H9 (cell line): ENCODE measurements at regions not wholly inside any gene's neighbourhood (a gene's known extent, or its start where the extent isn't known, plus 50 kb on each side); places are given as distances from the start of the nearest gene placed in this dataset.

Experiments used
- DNase-seq: peaks from one replicate; pipeline ENCODE4 v3.0.0-alpha.2; 2017
- H2AFZ ChIP-seq: one replicate; pipeline ENCODE4 v1.6.1; 2013; ENCODE audit warnings: mild to moderate bottlenecking, low read length, control low read depth, moderate library complexity
- H2AK5ac ChIP-seq: 2 replicates; pipeline ENCODE4 v1.6.1; 2013; ENCODE audit warnings: low read length, control low read depth, mixed read lengths; ENCODE audit not compliant: insufficient read length
- H2BK120ac ChIP-seq: one replicate; pipeline ENCODE4 v1.6.1; 2013; ENCODE audit warnings: low read depth, mild to moderate bottlenecking, low read length, control low read depth, inconsistent platforms; ENCODE audit not compliant: poor library complexity, severe bottlenecking
- H2BK12ac ChIP-seq: 2 replicates; pipeline ENCODE4 v1.6.1; 2013; ENCODE audit warnings: low read length, control low read depth, mixed read lengths, low read depth; ENCODE audit not compliant: insufficient read length
- H2BK15ac ChIP-seq: 2 replicates; pipeline ENCODE4 v1.6.1; 2013; ENCODE audit warnings: low read depth, low read length, control low read depth
- H2BK20ac ChIP-seq: one replicate; pipeline ENCODE4 v1.6.1; 2013; ENCODE audit warnings: low read depth, mild to moderate bottlenecking, low read length, control low read depth, inconsistent platforms; ENCODE audit not compliant: poor library complexity, severe bottlenecking
- H2BK5ac ChIP-seq: 2 replicates; pipeline ENCODE4 v1.6.1; 2013; ENCODE audit warnings: low read length, control low read depth, mixed read lengths; ENCODE audit not compliant: insufficient read length
- H3K14ac ChIP-seq: 2 replicates; pipeline ENCODE4 v1.6.1; 2013; ENCODE audit warnings: low read length, control low read depth; ENCODE audit not compliant: insufficient read depth
- H3K18ac ChIP-seq: 2 replicates; pipeline ENCODE4 v1.6.1; 2013; ENCODE audit warnings: low read depth, mild to moderate bottlenecking, mixed read lengths, low read length, control low read depth; ENCODE audit not compliant: insufficient read length
- H3K23ac ChIP-seq: 2 replicates; pipeline ENCODE4 v1.6.1; 2013; ENCODE audit warnings: low read length, control low read depth, mixed read lengths, low read depth; ENCODE audit not compliant: insufficient read length
- H3K23me2 ChIP-seq: 2 replicates; pipeline ENCODE4 v1.6.1; 2013; ENCODE audit warnings: low read depth, mild to moderate bottlenecking, mixed read lengths, low read length, control low read depth; ENCODE audit not compliant: insufficient read length, poor library complexity, severe bottlenecking
- H3K27ac ChIP-seq: 2 replicates; pipeline ENCODE4 v1.5.1; 2013; ENCODE audit warnings: low read length, control low read depth, mixed read lengths, low read depth; ENCODE audit not compliant: insufficient read length
- H3K27me3 ChIP-seq: 2 replicates; pipeline ENCODE4 v1.6.1; 2013; ENCODE audit warnings: low read length, control low read depth, inconsistent platforms; ENCODE audit not compliant: insufficient read depth
- H3K4ac ChIP-seq: 2 replicates; pipeline ENCODE4 v1.6.1; 2013; ENCODE audit warnings: low read depth, mild to moderate bottlenecking, control low read depth, inconsistent platforms, low read length, moderate library complexity
- H3K4me1 ChIP-seq: 2 replicates; pipeline ENCODE4 v1.6.1; 2013; ENCODE audit warnings: low read length, control low read depth, inconsistent platforms; ENCODE audit not compliant: insufficient read depth
- H3K4me2 ChIP-seq: 2 replicates; pipeline ENCODE4 v1.6.1; 2013; ENCODE audit warnings: low read length, control low read depth, mixed read lengths; ENCODE audit not compliant: insufficient read length, insufficient read depth
- H3K56ac ChIP-seq: 2 replicates; pipeline ENCODE4 v1.6.1; 2013; ENCODE audit warnings: low read depth, mild to moderate bottlenecking, mixed read lengths, low read length, control low read depth; ENCODE audit not compliant: insufficient read length
- H3K79me1 ChIP-seq: 2 replicates; pipeline ENCODE4 v1.6.1; 2013; ENCODE audit warnings: low read depth, mild to moderate bottlenecking, moderate library complexity, low read length, control low read depth, inconsistent platforms; ENCODE audit not compliant: insufficient read depth, poor library complexity, severe bottlenecking
- H3K79me2 ChIP-seq: 2 replicates; pipeline ENCODE4 v1.6.1; 2013; ENCODE audit warnings: low read length, control low read depth, inconsistent platforms; ENCODE audit not compliant: insufficient read depth
- H3K9ac ChIP-seq: 2 replicates; pipeline ENCODE4 v1.6.1; 2013; ENCODE audit warnings: low read length, control low read depth, mixed read lengths; ENCODE audit not compliant: insufficient read length; ENCODE audit errors: extremely low read depth
- H3K9me3 ChIP-seq: one replicate; pipeline ENCODE4 v1.6.1; 2013; ENCODE audit warnings: low read depth, low read length, inconsistent platforms; ENCODE audit not compliant: control insufficient read depth
- H3T11ph ChIP-seq: one replicate; pipeline ENCODE4 v1.6.1; 2013; ENCODE audit warnings: mild to moderate bottlenecking, low read length, control low read depth, inconsistent platforms
- H4K20me1 ChIP-seq: one replicate; pipeline ENCODE4 v1.6.1; 2013; ENCODE audit not compliant: control insufficient read depth, insufficient read length, insufficient read depth
- H4K5ac ChIP-seq: 2 replicates; pipeline ENCODE4 v1.6.1; 2013; ENCODE audit warnings: low read depth, mild to moderate bottlenecking, mixed read lengths, low read length, control low read depth; ENCODE audit not compliant: insufficient read length
- H4K8ac ChIP-seq: replicated peaks from 2 replicates; pipeline ENCODE4 v1.6.1; 2013; ENCODE audit warnings: low read length, control low read depth, mixed read lengths, low read depth; ENCODE audit not compliant: insufficient read length
- H4K91ac ChIP-seq: 2 replicates; pipeline ENCODE4 v1.6.1; 2013; ENCODE audit warnings: low read depth, mild to moderate bottlenecking, moderate library complexity, mixed read lengths, low read length, control low read depth; ENCODE audit not compliant: insufficient read length
- H3K27ac Mint-ChIP-seq, 3 experiments: 2 replicates in 2 of 3; 3 replicates in 1 of 3; pipeline ENCODE4 v1.8.0; 2020 to 2021; ENCODE audit warnings: mixed read lengths in 3 of 3, mild to moderate bottlenecking in 1 of 3, moderate library complexity in 1 of 3
- H3K27me3 Mint-ChIP-seq: 2 replicates; pipeline ENCODE4 v1.8.0; 2021; ENCODE audit warnings: low read depth, mild to moderate bottlenecking, moderate library complexity, mixed read lengths
- H3K36me3 Mint-ChIP-seq, 3 experiments: 2 replicates in 2 of 3; 3 replicates in 1 of 3; pipeline ENCODE4 v1.8.0; 2020 to 2021; ENCODE audit warnings: low read depth in 3 of 3, mixed read lengths in 3 of 3; ENCODE audit not compliant: insufficient read depth in 1 of 3
- H3K4me1 Mint-ChIP-seq, 2 experiments: 2 replicates each; pipeline ENCODE4 v1.8.0; 2020; ENCODE audit warnings: mixed read lengths in 2 of 2
- H3K4me3 Mint-ChIP-seq, 2 experiments: 2 replicates in 1 of 2; 3 replicates in 1 of 2; pipeline ENCODE4 v1.8.0; 2020 to 2021; ENCODE audit warnings: mild to moderate bottlenecking in 2 of 2, mixed read lengths in 2 of 2, moderate library complexity in 1 of 2
- H3K9me3 Mint-ChIP-seq, 2 experiments: 2 replicates in 1 of 2; 3 replicates in 1 of 2; pipeline ENCODE4 v1.8.0; 2020; ENCODE audit warnings: mild to moderate bottlenecking in 2 of 2, mixed read lengths in 2 of 2, moderate library complexity in 1 of 2
- WGBS: extraction: QIAGEN DNeasy Blood & Tissue Kit; methylation state at CpG from one replicate; pipeline ENCODE4 v1.1.7; 2013; ENCODE audit warnings: missing lambda C conversion rate, low lambda C conversion rate, mixed read lengths; ENCODE audit not compliant: insufficient read length; ENCODE audit errors: extremely low coverage; 5-methylcytosine and 5-hydroxymethylcytosine counted together
- TF ChIP-seq, protein P1 (sequence below): fragments of 200-600 bp; sonication (generic); conservative IDR thresholded peaks from 3 replicates; pipeline ENCODE4 v1.8.0; 2021; ENCODE audit warnings: antibody characterized with exemption, mild to moderate bottlenecking

DNA sequence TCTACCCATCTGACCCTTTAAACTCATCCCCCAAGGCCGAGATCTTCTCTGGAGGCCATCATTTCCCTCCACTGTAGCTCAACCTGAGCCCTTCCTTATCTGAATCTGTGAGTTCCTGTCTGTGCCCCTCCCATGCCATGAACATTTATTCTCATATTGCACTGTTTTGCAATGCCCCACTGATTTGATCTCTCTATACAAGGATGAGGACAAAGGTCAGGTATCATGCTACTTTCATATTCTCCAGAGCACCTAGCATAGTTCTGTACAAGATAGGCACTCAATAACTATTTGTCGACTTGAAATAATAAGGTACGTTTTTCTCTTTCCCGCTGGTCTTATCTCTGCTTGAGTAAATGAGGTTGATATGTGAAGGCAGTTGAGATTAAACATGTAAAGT is 135.5 kb downstream of the KLF5 start:
- Histone ChIP-seq H3K56ac (no peak overlapping the region), H3K4me1 (peaks cover 2% of the 10 kb centered on the region; the same call in 1 of the 2 replicates), H3K18ac (no peak overlapping the region), H3K4ac (no peak overlapping the region), H2AFZ (no peak overlapping the region), H3K9me3 (no peaks in the 10 kb centered on the region), H3K23ac (no peak overlapping the region), H4K8ac (no peak overlapping the region), H3K27me3 (no peaks in the 10 kb centered on the region), H2AK5ac (no peak overlapping the region), H2BK15ac (no peak overlapping the region), H4K20me1 (no peaks in the 10 kb centered on the region), H3K27ac (no peak overlapping the region), H2BK5ac (no peak overlapping the region), H3K4me2 (no peak overlapping the region), H3T11ph (no peak overlapping the region), H2BK12ac (no peak overlapping the region), H4K5ac (no peak overlapping the region), H3K23me2 (no peaks in the 10 kb centered on the region), H3K79me1 (no peaks in the 10 kb centered on the region), H4K91ac (no peak overlapping the region), H3K14ac (no peak overlapping the region), H2BK20ac (no peak overlapping the region), H3K9ac (no peak overlapping the region), H3K79me2 (no peaks in the 10 kb centered on the region), H2BK120ac (no peak overlapping the region)
- Mint-ChIP-seq H3K4me3 (no peak overlapping the region), H3K27me3 (no peaks in the 10 kb centered on the region), H3K9me3 (no peaks in the 10 kb centered on the region; a peak in 1 of 5 replicates), H3K27ac (no peak overlapping the region), H3K36me3 (no peaks in the 10 kb centered on the region), H3K4me1 (peaks cover 14% of the 10 kb centered on the region in 2 experiments)
- no CpG with 5 or more reads among the region's 4 CpGs for WGBS
- DNase-seq: no peak
- TF ChIP-seq, protein P1, sequence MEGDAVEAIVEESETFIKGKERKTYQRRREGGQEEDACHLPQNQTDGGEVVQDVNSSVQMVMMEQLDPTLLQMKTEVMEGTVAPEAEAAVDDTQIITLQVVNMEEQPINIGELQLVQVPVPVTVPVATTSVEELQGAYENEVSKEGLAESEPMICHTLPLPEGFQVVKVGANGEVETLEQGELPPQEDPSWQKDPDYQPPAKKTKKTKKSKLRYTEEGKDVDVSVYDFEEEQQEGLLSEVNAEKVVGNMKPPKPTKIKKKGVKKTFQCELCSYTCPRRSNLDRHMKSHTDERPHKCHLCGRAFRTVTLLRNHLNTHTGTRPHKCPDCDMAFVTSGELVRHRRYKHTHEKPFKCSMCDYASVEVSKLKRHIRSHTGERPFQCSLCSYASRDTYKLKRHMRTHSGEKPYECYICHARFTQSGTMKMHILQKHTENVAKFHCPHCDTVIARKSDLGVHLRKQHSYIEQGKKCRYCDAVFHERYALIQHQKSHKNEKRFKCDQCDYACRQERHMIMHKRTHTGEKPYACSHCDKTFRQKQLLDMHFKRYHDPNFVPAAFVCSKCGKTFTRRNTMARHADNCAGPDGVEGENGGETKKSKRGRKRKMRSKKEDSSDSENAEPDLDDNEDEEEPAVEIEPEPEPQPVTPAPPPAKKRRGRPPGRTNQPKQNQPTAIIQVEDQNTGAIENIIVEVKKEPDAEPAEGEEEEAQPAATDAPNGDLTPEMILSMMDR: no peak
